Panc1 (cell line): ENCODE measurements at regions not wholly inside any gene's neighbourhood (a gene's known extent, or its start where the extent isn't known, plus 50 kb on each side); places are given as distances from the start of the nearest gene placed in this dataset.
A peak's percentile ranks its signal among the peaks of the same experiment; 100 is the strongest.

Experiments used
- ATAC-seq: fragments of 200-7000 bp; cut with Tn5 transposase; 2 replicates; pipeline ENCODE4 v1.9.1; 2020; ENCODE audit warnings: mild to moderate bottlenecking, moderate library complexity
- BruUV-seq: library from RNA; stranded (reverse); fragments of 400-500 nt; replicated peaks from 2 replicates; lab custom pipeline; 2021; lab: Mats Ljungman, UMichigan
- CTCF ChIA-PET: fragments of 300-600 bp; sonication (Branson Sonifier 250); formaldehyde crosslinking; loops from one replicate; lab custom pipeline; 2022; ENCODE audit warnings: antibody characterized with exemption; lab: Charles Lee
- POLR2A ChIA-PET: fragments of 300-600 bp; sonication (Branson Sonifier 250); formaldehyde crosslinking; loops from one replicate; lab custom pipeline; 2022; ENCODE audit warnings: antibody characterized with exemption; lab: Charles Lee
- DNase-seq: peaks from one replicate; pipeline ENCODE4 v3.0.0-alpha.2; 2010; ENCODE audit warnings: low read depth, low spot score
- H3K27ac ChIP-seq: 2 replicates; pipeline ENCODE4 v1.5.1; 2011; ENCODE audit warnings: mild to moderate bottlenecking, low read length, inconsistent platforms
- H3K27me3 ChIP-seq: fragments of 200-500 bp; sonication (Bioruptor generic); 2 replicates; pipeline ENCODE4 v1.6.0; 2014; ENCODE audit warnings: low read length, inconsistent platforms; ENCODE audit not compliant: control insufficient read depth, insufficient read depth
- H3K36me3 ChIP-seq: fragments of 200-500 bp; sonication (Bioruptor generic); 2 replicates; pipeline ENCODE4 v1.5.1; 2014; ENCODE audit warnings: inconsistent platforms, mild to moderate bottlenecking, low read length, moderate library complexity; ENCODE audit not compliant: control insufficient read depth, insufficient read depth
- H3K4me1 ChIP-seq: 2 replicates; pipeline ENCODE4 v1.5.1; 2011; ENCODE audit warnings: inconsistent platforms, mild to moderate bottlenecking, low read length, moderate library complexity; ENCODE audit not compliant: control insufficient read depth, insufficient read depth
- H3K4me3 ChIP-seq, 2 experiments: 2 replicates each; pipeline ENCODE4 v1.5.1; 2011 to 2012; ENCODE audit warnings: low read depth in 2 of 2, low read length in 2 of 2, mild to moderate bottlenecking in 2 of 2, inconsistent platforms in 1 of 2, moderate library complexity in 1 of 2
- H3K9me3 ChIP-seq: fragments of 200-500 bp; sonication (Bioruptor generic); 2 replicates; pipeline ENCODE4 v1.5.1; 2014; ENCODE audit warnings: low read depth, mild to moderate bottlenecking, inconsistent platforms, low read length, moderate library complexity; ENCODE audit not compliant: control insufficient read depth, insufficient read depth
- POLR2AphosphoS5 ChIP-seq: IDR thresholded peaks from 2 replicates; pipeline ENCODE4 v1.6.1; 2012; ENCODE audit warnings: mild to moderate bottlenecking, low read depth, low read length, moderate library complexity
- SIN3A ChIP-seq: IDR thresholded peaks from 2 replicates; pipeline ENCODE4 v1.6.1; 2012; ENCODE audit warnings: low read depth, mild to moderate bottlenecking, low read length, moderate library complexity, borderline replicate concordance; ENCODE audit not compliant: insufficient read depth
- TCF7L2 ChIP-seq: IDR thresholded peaks from 2 replicates; pipeline ENCODE4 v1.6.1; 2011; ENCODE audit warnings: mild to moderate bottlenecking, low read depth, low read length, inconsistent platforms
- in situ Hi-C: cut with HindIII; loops from 2 replicates; pipeline ENCODE4 v1.10.0; 2016; ENCODE audit warnings: low sequenced_read_pairs, low pct_unique_long_range_greater_than_20kb
- intact Hi-C: fragments of 100-400 bp; cut with micrococcal nuclease; formaldehyde crosslinking; loops from one replicate; pipeline ENCODE4 v1.10.0; 2022; ENCODE audit not compliant: unreplicated experiment
- TF ChIP-seq, protein P1 (sequence below): fragments of 450-650 bp; IDR thresholded peaks from 2 replicates; pipeline ENCODE4 v1.5.1; 2017; ENCODE audit warnings: mild to moderate bottlenecking
- TF ChIP-seq, protein P2 (sequence below), 2 experiments: IDR thresholded peaks; 2 replicates each; pipeline ENCODE4 v1.6.1; 2011 to 2012; ENCODE audit warnings: low read depth in 2 of 2, control low read depth in 1 of 2, low read length in 1 of 2, mild to moderate bottlenecking in 1 of 2, moderate library complexity in 1 of 2; ENCODE audit not compliant: insufficient read depth in 1 of 2

GRCh38 chrX:144566592-144566991, 680.7 kb upstream of the SPANXN1 start:
- TF ChIP-seq, protein P1, sequence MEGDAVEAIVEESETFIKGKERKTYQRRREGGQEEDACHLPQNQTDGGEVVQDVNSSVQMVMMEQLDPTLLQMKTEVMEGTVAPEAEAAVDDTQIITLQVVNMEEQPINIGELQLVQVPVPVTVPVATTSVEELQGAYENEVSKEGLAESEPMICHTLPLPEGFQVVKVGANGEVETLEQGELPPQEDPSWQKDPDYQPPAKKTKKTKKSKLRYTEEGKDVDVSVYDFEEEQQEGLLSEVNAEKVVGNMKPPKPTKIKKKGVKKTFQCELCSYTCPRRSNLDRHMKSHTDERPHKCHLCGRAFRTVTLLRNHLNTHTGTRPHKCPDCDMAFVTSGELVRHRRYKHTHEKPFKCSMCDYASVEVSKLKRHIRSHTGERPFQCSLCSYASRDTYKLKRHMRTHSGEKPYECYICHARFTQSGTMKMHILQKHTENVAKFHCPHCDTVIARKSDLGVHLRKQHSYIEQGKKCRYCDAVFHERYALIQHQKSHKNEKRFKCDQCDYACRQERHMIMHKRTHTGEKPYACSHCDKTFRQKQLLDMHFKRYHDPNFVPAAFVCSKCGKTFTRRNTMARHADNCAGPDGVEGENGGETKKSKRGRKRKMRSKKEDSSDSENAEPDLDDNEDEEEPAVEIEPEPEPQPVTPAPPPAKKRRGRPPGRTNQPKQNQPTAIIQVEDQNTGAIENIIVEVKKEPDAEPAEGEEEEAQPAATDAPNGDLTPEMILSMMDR, result 0 out of 2 replicates have a peak, but pooled peaks have one; percentile 8
- TF ChIP-seq, protein P2, sequence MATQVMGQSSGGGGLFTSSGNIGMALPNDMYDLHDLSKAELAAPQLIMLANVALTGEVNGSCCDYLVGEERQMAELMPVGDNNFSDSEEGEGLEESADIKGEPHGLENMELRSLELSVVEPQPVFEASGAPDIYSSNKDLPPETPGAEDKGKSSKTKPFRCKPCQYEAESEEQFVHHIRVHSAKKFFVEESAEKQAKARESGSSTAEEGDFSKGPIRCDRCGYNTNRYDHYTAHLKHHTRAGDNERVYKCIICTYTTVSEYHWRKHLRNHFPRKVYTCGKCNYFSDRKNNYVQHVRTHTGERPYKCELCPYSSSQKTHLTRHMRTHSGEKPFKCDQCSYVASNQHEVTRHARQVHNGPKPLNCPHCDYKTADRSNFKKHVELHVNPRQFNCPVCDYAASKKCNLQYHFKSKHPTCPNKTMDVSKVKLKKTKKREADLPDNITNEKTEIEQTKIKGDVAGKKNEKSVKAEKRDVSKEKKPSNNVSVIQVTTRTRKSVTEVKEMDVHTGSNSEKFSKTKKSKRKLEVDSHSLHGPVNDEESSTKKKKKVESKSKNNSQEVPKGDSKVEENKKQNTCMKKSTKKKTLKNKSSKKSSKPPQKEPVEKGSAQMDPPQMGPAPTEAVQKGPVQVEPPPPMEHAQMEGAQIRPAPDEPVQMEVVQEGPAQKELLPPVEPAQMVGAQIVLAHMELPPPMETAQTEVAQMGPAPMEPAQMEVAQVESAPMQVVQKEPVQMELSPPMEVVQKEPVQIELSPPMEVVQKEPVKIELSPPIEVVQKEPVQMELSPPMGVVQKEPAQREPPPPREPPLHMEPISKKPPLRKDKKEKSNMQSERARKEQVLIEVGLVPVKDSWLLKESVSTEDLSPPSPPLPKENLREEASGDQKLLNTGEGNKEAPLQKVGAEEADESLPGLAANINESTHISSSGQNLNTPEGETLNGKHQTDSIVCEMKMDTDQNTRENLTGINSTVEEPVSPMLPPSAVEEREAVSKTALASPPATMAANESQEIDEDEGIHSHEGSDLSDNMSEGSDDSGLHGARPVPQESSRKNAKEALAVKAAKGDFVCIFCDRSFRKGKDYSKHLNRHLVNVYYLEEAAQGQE (IDR thresholded peaks at IDR 0.05; ENCODE audit: insufficient read depth in 1 of 2, low read depth in 2 of 2, low read length in 1 of 2), result no peak
- Histone ChIP-seq H3K36me3 (no peaks in the 10 kb centered on the region), H3K9me3 (no peaks in the 10 kb centered on the region), H3K4me1 (no peaks in the 10 kb centered on the region), H3K27me3 (no peaks in the 10 kb centered on the region), H3K4me3 (no peak overlapping the region), H3K27ac (no peak overlapping the region)
- POLR2A ChIA-PET, result no interaction called here
- ATAC-seq, result no peak
- no TSS peak for BruUV-seq
- intact Hi-C loops (no loop called here), in situ Hi-C loops (no loop called here)
- DNase-seq, result no peak
- CTCF ChIA-PET, result no interaction called here

DNA sequence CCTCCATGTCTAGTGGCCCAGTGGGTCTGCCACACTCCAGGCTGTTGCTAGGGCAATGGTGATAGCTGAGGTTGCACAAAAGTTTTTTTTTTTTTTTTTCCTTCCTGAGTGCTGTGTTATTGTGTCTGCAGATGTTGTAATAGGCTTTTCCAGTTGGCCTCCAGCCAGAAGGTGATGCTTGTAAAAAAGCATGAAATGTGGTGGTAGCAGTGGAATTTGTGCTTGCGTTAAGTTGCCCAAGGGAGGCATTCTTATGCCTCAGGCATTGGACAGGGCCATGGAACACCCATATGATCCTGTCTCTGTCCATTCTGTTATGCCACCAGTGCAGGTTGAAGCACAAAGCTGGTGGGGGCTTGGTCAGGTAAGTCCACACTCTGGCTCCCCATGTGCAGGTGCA, 660.5 kb upstream of the SPANXN1 start:
- no TSS peak for BruUV-seq
- no peaks in the 10 kb centered on the region for H3K27me3 ChIP-seq
- in situ Hi-C loops (no loop called here), intact Hi-C loops (no loop called here)
- TF ChIP-seq TCF7L2 (no peak), SIN3A (no peak), POLR2AphosphoS5 (no peak)
- TF ChIP-seq, protein P2 (IDR thresholded peaks at IDR 0.05; ENCODE audit: insufficient read depth in 1 of 2, low read depth in 2 of 2, low read length in 1 of 2), result no peak
- TF ChIP-seq, protein P1, result no peak
- ATAC-seq (no peak), DNase-seq (no peak)
- CTCF ChIA-PET, result no interaction called here
- no peaks in the 10 kb centered on the region for H3K9me3 ChIP-seq
- H3K36me3 ChIP-seq, result no peaks in the 10 kb centered on the region
- H3K4me1 ChIP-seq, result no peaks in the 10 kb centered on the region
- H3K27ac ChIP-seq, result no peak overlapping the region
- POLR2A ChIA-PET, result no interaction called here
- H3K4me3 ChIP-seq, result no peak overlapping the region
